ENCODE measurements at regions not wholly inside any gene's neighbourhood (a gene's known extent, or its start where the extent isn't known, plus 50 kb on each side); places are given as distances from the start of the nearest gene placed in this dataset.

- Histone ChIP-seq H3K9ac (ENCODE audit: low read length) (no peak overlapping the region), H3K4me2 (ENCODE audit: low read length) (no peak overlapping the region), H2AFZ (ENCODE audit: low read depth, low read length) (no peak overlapping the region), H3K79me2 (ENCODE audit: insufficient read depth, low read length) (no peaks in the 10 kb centered on the region), H3K36me3 (ENCODE audit: insufficient read depth, low read length) (no peaks in the 10 kb centered on the region), H4K20me1 (ENCODE audit: insufficient read depth, low read length) (no peaks in the 10 kb centered on the region), H3K27me3 (ENCODE audit: insufficient read depth, low read length) (no peaks in the 10 kb centered on the region), H3K4me3 (ENCODE audit: insufficient read depth, low read depth, low read length) (no peak overlapping the region), H3K4me1 (ENCODE audit: insufficient read depth, low read length) (no peaks in the 10 kb centered on the region), H3K27ac (ENCODE audit: low read depth, low read length) (no peak overlapping the region), H3K9me3 (ENCODE audit: insufficient read depth, low read depth, low read length) (no peaks in the 10 kb centered on the region)
- TF ChIP-seq EZH2 (IDR thresholded peaks at IDR 0.05; ENCODE audit: insufficient read depth, low read length) (no peak), CTCF (IDR thresholded peaks at IDR 0.05; ENCODE audit: insufficient read depth, low read depth, low read length) (no peak)
- Mint-ChIP-seq H3K27me3 (ENCODE audit: low read depth, unreplicated experiment) (no peaks in the 10 kb centered on the region), H3K4me1 (ENCODE audit: low read depth, unreplicated experiment) (peaks cover 6% of the 10 kb centered on the region), H3K36me3 (ENCODE audit: low read depth, unreplicated experiment) (no peaks in the 10 kb centered on the region), H3K27ac (ENCODE audit: unreplicated experiment) (no peak overlapping the region), H3K9me3 (ENCODE audit: unreplicated experiment) (peaks cover 7% of the 10 kb centered on the region), H3K4me3 (ENCODE audit: unreplicated experiment) (no peak overlapping the region)
- no peak for DNase-seq (ENCODE audit: low read depth)
- no peak for FAIRE-seq
Measured at GRCh38 chr5:104598285-104598684, 1035.7 kb upstream of the NUDT12 start.

- no peaks in the 10 kb centered on the region for H3K79me2 ChIP-seq (ENCODE audit: insufficient read depth, low read length)
- no peaks in the 10 kb centered on the region for H3K36me3 Mint-ChIP-seq (ENCODE audit: low read depth, unreplicated experiment)
- DNase-seq (ENCODE audit: low read depth) (no peak), FAIRE-seq (no peak)
- H3K4me3 Mint-ChIP-seq (ENCODE audit: unreplicated experiment) = no peak overlapping the region
- H3K27ac Mint-ChIP-seq (ENCODE audit: unreplicated experiment) = no peak overlapping the region
- no peak overlapping the region for H3K27ac ChIP-seq (ENCODE audit: low read depth, low read length)
- H3K27me3 Mint-ChIP-seq (ENCODE audit: low read depth, unreplicated experiment) = no peaks in the 10 kb centered on the region
- no peaks in the 10 kb centered on the region for H3K27me3 ChIP-seq (ENCODE audit: insufficient read depth, low read length)
- H3K9ac ChIP-seq (ENCODE audit: low read length) = no peak overlapping the region
- peaks cover 8% of the 10 kb centered on the region for H3K9me3 Mint-ChIP-seq (ENCODE audit: unreplicated experiment)
- H3K4me1 ChIP-seq (ENCODE audit: insufficient read depth, low read length) = no peaks in the 10 kb centered on the region
- H3K4me2 ChIP-seq (ENCODE audit: low read length) = no peak overlapping the region
- H3K36me3 ChIP-seq (ENCODE audit: insufficient read depth, low read length) = no peaks in the 10 kb centered on the region
- H3K4me3 ChIP-seq (ENCODE audit: insufficient read depth, low read depth, low read length) = no peak overlapping the region
- H2AFZ ChIP-seq (ENCODE audit: low read depth, low read length) = no peak overlapping the region
- peaks cover 6% of the 10 kb centered on the region for H3K4me1 Mint-ChIP-seq (ENCODE audit: low read depth, unreplicated experiment)
- TF ChIP-seq CTCF (IDR thresholded peaks at IDR 0.05; ENCODE audit: insufficient read depth, low read depth, low read length) (no peak), EZH2 (IDR thresholded peaks at IDR 0.05; ENCODE audit: insufficient read depth, low read length) (no peak)
- H4K20me1 ChIP-seq (ENCODE audit: insufficient read depth, low read length) = no peaks in the 10 kb centered on the region
- no peaks in the 10 kb centered on the region for H3K9me3 ChIP-seq (ENCODE audit: insufficient read depth, low read depth, low read length)
Measured at GRCh38 chr5:104594850-104595249, 1032.3 kb upstream of the NUDT12 start.

GRCh38 chr5:104576677-104577076 lies 1014.1 kb upstream of the NUDT12 start:
- DNase-seq (ENCODE audit: low read depth) (no peak), FAIRE-seq (no peak)
- no peaks in the 10 kb centered on the region for H4K20me1 ChIP-seq (ENCODE audit: insufficient read depth, low read length)
- no peaks in the 10 kb centered on the region for H3K36me3 Mint-ChIP-seq (ENCODE audit: low read depth, unreplicated experiment)
- no peak overlapping the region for H3K4me3 ChIP-seq (ENCODE audit: insufficient read depth, low read depth, low read length)
- H3K4me2 ChIP-seq (ENCODE audit: low read length) = no peak overlapping the region
- H3K4me1 ChIP-seq (ENCODE audit: insufficient read depth, low read length) = no peaks in the 10 kb centered on the region
- no peaks in the 10 kb centered on the region for H3K79me2 ChIP-seq (ENCODE audit: insufficient read depth, low read length)
- H3K27me3 ChIP-seq (ENCODE audit: insufficient read depth, low read length) = no peaks in the 10 kb centered on the region
- H3K27me3 Mint-ChIP-seq (ENCODE audit: low read depth, unreplicated experiment) = no peaks in the 10 kb centered on the region
- H3K9me3 ChIP-seq (ENCODE audit: insufficient read depth, low read depth, low read length) = no peaks in the 10 kb centered on the region
- H3K36me3 ChIP-seq (ENCODE audit: insufficient read depth, low read length) = no peaks in the 10 kb centered on the region
- H3K4me1 Mint-ChIP-seq (ENCODE audit: low read depth, unreplicated experiment) = no peaks in the 10 kb centered on the region
- H3K9ac ChIP-seq (ENCODE audit: low read length) = no peak overlapping the region
- H2AFZ ChIP-seq (ENCODE audit: low read depth, low read length) = no peak overlapping the region
- no peak overlapping the region for H3K27ac Mint-ChIP-seq (ENCODE audit: unreplicated experiment)
- H3K9me3 Mint-ChIP-seq (ENCODE audit: unreplicated experiment) = no peaks in the 10 kb centered on the region
- H3K27ac ChIP-seq (ENCODE audit: low read depth, low read length) = no peak overlapping the region
- no peak overlapping the region for H3K4me3 Mint-ChIP-seq (ENCODE audit: unreplicated experiment)
- TF ChIP-seq EZH2 (IDR thresholded peaks at IDR 0.05; ENCODE audit: insufficient read depth, low read length) (no peak), CTCF (IDR thresholded peaks at IDR 0.05; ENCODE audit: insufficient read depth, low read depth, low read length) (no peak)

Measured in astrocyte (in vitro differentiated cells and primary cell).